HL-60 (cell line): ENCODE measurements at regions not wholly inside any gene's neighbourhood (a gene's known extent, or its start where the extent isn't known, plus 50 kb on each side); places are given as distances from the start of the nearest gene placed in this dataset.

ENCODE experiments used
- DNase-seq, 2 experiments: peaks; one replicate each; pipeline ENCODE4 v3.0.0-alpha.2; 2010 to 2020; ENCODE audit warnings: low read depth in 1 of 2, low spot score in 1 of 2
- H3K27ac ChIP-seq: fragments of 250-450 bp; sonication (Bioruptor Pico); replicated peaks from 2 replicates; pipeline ENCODE4 v1.5.1; 2020; ENCODE audit warnings: mild to moderate bottlenecking, moderate library complexity
- H3K27me3 ChIP-seq: fragments of 250-450 bp; sonication (Bioruptor Pico); 2 replicates; pipeline ENCODE4 v1.5.1; 2021; ENCODE audit warnings: mild to moderate bottlenecking, moderate library complexity; ENCODE audit not compliant: insufficient read depth, poor library complexity, severe bottlenecking
- H3K4me3 ChIP-seq: replicated peaks from 2 replicates; pipeline ENCODE4 v1.5.1; 2011; ENCODE audit warnings: mild to moderate bottlenecking, control low read depth, low read length; ENCODE audit not compliant: insufficient read depth
- CTCF ChIP-seq: IDR thresholded peaks from one replicate; pipeline ENCODE4 v1.5.1; 2011; ENCODE audit warnings: low read length, control low read depth, inconsistent platforms; ENCODE audit not compliant: insufficient read depth
- GABPA ChIP-seq: IDR thresholded peaks from 2 replicates; pipeline ENCODE4 v1.6.1; 2012; ENCODE audit warnings: low read depth
- POLR2AphosphoS5 ChIP-seq: IDR thresholded peaks from 2 replicates; pipeline ENCODE4 v1.6.1; 2012; ENCODE audit warnings: low read depth
- REST ChIP-seq: IDR thresholded peaks from 2 replicates; pipeline ENCODE4 v1.6.1; 2012; ENCODE audit warnings: low read depth; ENCODE audit not compliant: insufficient replicate concordance
- SPI1 ChIP-seq: IDR thresholded peaks from 2 replicates; pipeline ENCODE4 v1.6.1; 2012; ENCODE audit warnings: low read depth, mild to moderate bottlenecking, borderline replicate concordance

GRCh38 chr2:211128287-211128686 lies 571.9 kb downstream of the CPS1 start:
- DNase-seq: no peak
- Histone ChIP-seq H3K27me3 (no peaks in the 10 kb centered on the region), H3K27ac (no peak overlapping the region), H3K4me3 (no peak overlapping the region)
- TF ChIP-seq SPI1: no peak
- no peak for TF ChIP-seq POLR2AphosphoS5
- no peak for TF ChIP-seq GABPA
- no peak for TF ChIP-seq REST
- TF ChIP-seq CTCF: no peak

- DNase-seq: no peak
- TF ChIP-seq REST (no peak), SPI1 (no peak), GABPA (no peak), POLR2AphosphoS5 (no peak), CTCF (no peak)
- H3K27ac ChIP-seq: no peak overlapping the region
- no peaks in the 10 kb centered on the region for H3K27me3 ChIP-seq
- no peak overlapping the region for H3K4me3 ChIP-seq
Measured at GRCh38 chr2:211129798-211130197, 573.4 kb downstream of the CPS1 start.

- Histone ChIP-seq H3K27me3 (no peaks in the 10 kb centered on the region), H3K27ac (no peak overlapping the region), H3K4me3 (no peak overlapping the region)
- DNase-seq: no peak
- no peak for TF ChIP-seq SPI1
- TF ChIP-seq REST: no peak
- no peak for TF ChIP-seq POLR2AphosphoS5
- no peak for TF ChIP-seq GABPA
- TF ChIP-seq CTCF: no peak
Measured at GRCh38 chr2:211132046-211132445, 575.6 kb downstream of the CPS1 start.
